HG02759 (cell line): ENCODE measurements at regions not wholly inside any gene's neighbourhood (a gene's known extent, or its start where the extent isn't known, plus 50 kb on each side); places are given as distances from the start of the nearest gene placed in this dataset.
"Not testable (repeated sequence)": the region's sequence is repeated elsewhere in the genome, so short reads cannot be mapped to it uniquely, and the experiment has no call there.

ENCODE experiments used
- ATAC-seq: cut with Tn5 transposase; IDR thresholded peaks from one replicate; pipeline ENCODE4 v1.9.1; 2021; ENCODE audit warnings: mild to moderate bottlenecking, moderate library complexity; ENCODE audit not compliant: unreplicated experiment

GRCh38 chr5:109630093-109630492 lies 59.6 kb upstream of the MAN2A1 start:
- ATAC-seq, result no peak

GRCh38 chr5:109628591-109628990 lies 61.1 kb upstream of the MAN2A1 start:
- no peak for ATAC-seq

GRCh38 chr5:109621266-109621665 lies 68.5 kb upstream of the MAN2A1 start:
- ATAC-seq, result not testable (repeated sequence)

- no peak for ATAC-seq
Observed at GRCh38 chr5:109620651-109621050, 69.1 kb upstream of the MAN2A1 start.

GRCh38 chr5:109619606-109620005 lies 70.1 kb upstream of the MAN2A1 start:
- ATAC-seq, result no peak

GRCh38 chr5:109619021-109619460 lies 70.7 kb upstream of the MAN2A1 start:
- no peak for ATAC-seq

GRCh38 chr5:109614981-109615380 lies 74.7 kb upstream of the MAN2A1 start:
- no peak for ATAC-seq

- no peak for ATAC-seq
Observed at GRCh38 chr5:109614301-109614700, 75.4 kb upstream of the MAN2A1 start.

- no peak for ATAC-seq
Observed at GRCh38 chr5:109612278-109612905, 77.3 kb upstream of the MAN2A1 start.

GRCh38 chr5:109611505-109611904 lies 78.2 kb upstream of the MAN2A1 start:
- no peak for ATAC-seq

- ATAC-seq, result no peak
Observed at GRCh38 chr5:109611061-109611460, 78.7 kb upstream of the MAN2A1 start.

- no peak for ATAC-seq
Observed at GRCh38 chr5:109610581-109610980, 79.1 kb upstream of the MAN2A1 start.

GRCh38 chr5:109605207-109605730 lies 84.5 kb upstream of the MAN2A1 start:
- no peak for ATAC-seq

GRCh38 chr5:109604758-109605157 lies 85.0 kb upstream of the MAN2A1 start:
- ATAC-seq, result no peak

- no peak for ATAC-seq
Observed at GRCh38 chr5:109601736-109602135, 88.0 kb upstream of the MAN2A1 start.

- no peak for ATAC-seq
Observed at GRCh38 chr5:109597893-109598292, 91.8 kb upstream of the MAN2A1 start.

GRCh38 chr5:109594217-109594616 lies 95.5 kb upstream of the MAN2A1 start:
- ATAC-seq, result no peak

GRCh38 chr5:109590799-109591198 lies 98.9 kb upstream of the MAN2A1 start:
- ATAC-seq, result no peak

- no peak for ATAC-seq
Observed at GRCh38 chr5:109589986-109590385, 99.7 kb upstream of the MAN2A1 start.

- ATAC-seq, result no peak
Observed at GRCh38 chr5:109589239-109589638, 100.5 kb upstream of the MAN2A1 start.

GRCh38 chr5:109588281-109589035 lies 101.3 kb upstream of the MAN2A1 start:
- ATAC-seq, result no peak

GRCh38 chr5:109584986-109585599 lies 104.6 kb upstream of the MAN2A1 start:
- no peak for ATAC-seq
